CMK (cell line): ENCODE measurements at regions not wholly inside any gene's neighbourhood (a gene's known extent, or its start where the extent isn't known, plus 50 kb on each side); places are given as distances from the start of the nearest gene placed in this dataset.

Source experiments
- DNase-seq: peaks from one replicate; pipeline ENCODE4 v3.0.0-alpha.2; 2010; ENCODE audit warnings: low read depth

DNA sequence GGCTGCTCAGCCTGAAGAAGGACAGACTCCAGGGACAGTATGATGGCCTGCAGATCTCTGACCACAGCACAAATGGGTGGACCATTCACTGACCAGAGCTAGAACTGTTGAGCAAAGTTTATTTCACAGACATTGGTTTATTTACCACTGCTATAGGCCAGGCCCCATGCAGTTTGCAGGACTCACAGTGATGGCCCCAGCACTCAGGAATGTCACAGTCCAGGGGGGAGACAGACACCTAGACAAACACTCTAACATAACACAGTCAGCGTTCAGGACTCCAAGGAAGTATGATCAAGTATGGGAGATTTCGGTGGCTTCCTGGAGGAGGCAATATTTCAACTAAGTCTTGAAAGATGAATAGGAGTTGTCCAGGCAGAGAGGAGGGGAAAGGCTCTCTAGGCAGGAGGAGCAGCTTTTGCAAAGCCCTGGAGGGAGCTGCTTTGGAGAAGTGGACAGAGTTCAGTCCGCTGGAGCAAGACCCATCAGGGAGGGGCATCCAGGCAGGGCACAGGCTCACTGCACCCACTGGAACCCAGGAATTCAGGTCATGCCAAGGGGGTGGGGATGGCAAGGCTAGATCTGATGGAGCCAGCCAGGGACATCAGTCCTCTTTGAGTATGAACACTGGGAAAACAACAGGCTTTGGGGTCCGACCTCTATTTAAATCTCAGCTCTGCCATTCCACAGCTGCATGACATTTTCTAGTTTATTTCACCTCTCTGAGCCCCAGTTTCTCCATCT lies 454.3 kb downstream of the MATN1 start:
- no peak for DNase-seq

DNA sequence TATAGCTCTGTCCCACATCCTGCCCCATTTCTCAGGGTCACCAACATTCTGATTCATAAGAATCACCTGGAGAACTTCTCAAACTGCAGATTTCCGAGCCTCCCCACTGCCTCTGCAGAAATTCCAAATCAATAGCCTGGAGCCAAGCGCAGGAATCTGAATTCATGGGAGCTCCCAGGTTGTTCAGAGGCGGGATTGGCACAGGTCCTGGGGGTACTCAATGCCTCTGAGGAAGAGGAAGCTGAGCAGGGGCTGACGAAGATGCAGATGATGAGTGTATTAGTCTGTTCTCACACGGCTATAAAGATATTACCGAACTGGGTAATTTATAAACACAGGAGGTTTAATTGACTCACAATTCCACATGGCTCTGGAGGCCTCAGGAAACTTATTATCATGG lies 455.5 kb downstream of the MATN1 start:
- DNase-seq = no peak

DNA sequence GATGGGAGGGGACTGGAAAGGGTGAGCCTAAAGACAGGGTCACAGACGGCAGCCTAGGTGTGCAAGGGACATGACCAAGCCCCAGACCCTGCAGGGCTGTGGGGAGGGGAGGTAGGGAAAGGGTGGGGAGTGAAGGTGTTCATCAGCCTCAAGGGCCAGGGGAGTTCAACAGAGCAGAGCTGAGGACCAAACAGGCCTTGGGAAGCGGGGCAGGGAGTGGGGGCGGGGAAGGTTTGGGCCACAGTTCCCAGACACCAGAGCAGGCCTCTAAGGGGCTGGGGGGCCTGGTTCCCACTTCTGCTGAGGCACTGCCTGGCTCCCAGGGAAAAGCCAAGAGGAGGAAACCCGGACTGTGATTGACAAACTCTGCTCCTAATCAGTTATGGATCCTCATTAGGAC lies 456.3 kb downstream of the MATN1 start:
- DNase-seq = no peak

- DNase-seq = no peak
These were observed 458.0 kb downstream of the MATN1 start for GRCh38 chr1:30265127-30266070.

- DNase-seq = no peak
These were observed 458.7 kb downstream of the MATN1 start for GRCh38 chr1:30264672-30265025.

- DNase-seq = no peak
These were observed 459.3 kb downstream of the MATN1 start for GRCh38 chr1:30263888-30264671.

DNA sequence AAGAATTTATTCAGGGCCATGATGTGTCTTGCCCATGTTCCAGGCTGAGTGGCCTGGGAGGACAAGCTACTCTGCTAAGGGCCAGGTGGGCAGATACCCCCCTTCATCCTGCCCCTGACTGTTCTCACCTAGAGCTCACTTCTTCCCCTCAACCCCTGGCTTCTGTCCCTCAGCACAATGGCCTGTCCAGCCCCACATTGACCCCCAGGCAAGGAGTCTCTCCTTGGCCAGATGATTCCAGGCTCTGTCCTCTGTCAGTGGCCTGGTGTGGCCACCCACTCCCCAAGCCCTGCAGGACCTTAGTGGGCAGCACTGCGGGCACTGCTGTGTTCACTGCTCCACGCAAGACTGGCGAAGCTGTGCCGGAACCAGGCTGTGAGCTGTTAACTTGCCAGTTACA lies 460.0 kb downstream of the MATN1 start:
- no peak for DNase-seq

DNA sequence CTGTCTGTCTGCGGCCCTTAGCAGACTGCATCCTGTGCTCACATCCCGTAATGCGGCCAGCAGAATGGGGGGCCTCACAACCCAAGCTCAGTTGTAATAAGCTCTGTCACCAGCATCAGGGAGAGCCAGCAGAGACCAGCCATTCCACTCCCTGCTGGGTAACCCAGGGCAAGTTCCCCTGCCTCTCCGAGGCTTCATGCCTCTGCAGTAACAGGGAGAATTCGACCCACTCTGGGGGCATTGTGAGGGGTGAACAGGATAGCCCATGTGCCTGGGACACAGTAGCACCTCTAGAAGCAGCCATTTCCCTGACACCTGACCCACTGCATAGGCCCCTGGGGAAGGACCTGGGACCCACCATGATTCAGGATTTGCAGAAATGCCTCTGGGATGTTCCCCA lies 461.2 kb downstream of the MATN1 start:
- DNase-seq = no peak

- DNase-seq = no peak
These were observed 463.1 kb downstream of the MATN1 start for GRCh38 chr1:30260318-30260717.

- no peak for DNase-seq
These were observed 463.8 kb downstream of the MATN1 start for GRCh38 chr1:30259631-30260030.

DNA sequence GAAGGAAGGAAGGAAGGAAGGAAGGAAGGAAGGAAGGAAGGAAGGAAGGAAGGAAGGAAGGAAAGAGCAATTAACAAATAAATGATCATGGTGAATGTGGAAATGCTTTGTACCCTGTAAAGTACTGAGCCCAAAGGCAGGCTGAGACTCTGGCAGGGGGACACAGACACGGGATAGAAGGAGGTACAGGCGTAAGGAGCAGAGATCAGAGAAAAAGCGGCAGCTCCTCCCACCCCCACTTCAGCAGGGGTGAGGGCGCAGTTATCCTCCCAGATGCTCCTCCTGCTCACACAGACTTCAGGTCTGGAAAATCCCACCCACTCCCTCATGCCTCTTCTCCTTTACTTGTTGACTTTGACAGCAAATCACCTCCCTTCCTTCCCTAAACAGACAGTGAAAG lies 464.5 kb downstream of the MATN1 start:
- DNase-seq = no peak

DNA sequence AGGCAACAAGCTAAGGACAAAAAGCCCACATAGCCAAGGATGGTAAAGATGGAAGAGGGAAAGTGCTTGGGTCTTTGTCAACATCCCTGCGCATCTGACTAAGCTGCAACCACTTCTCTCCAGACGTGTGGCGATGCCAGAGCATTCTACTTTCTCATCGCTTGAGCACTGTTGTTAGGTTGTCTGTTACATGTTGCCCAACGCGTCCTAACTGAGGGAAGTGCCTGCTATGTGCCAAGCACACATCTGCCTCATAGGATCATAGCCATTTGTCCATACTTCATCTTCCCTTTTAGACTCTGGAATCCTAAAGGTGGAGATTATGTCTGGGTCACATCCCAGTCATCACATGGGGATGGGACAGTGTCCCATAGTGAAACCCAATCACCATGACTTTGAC lies 464.9 kb downstream of the MATN1 start:
- no peak for DNase-seq

DNA sequence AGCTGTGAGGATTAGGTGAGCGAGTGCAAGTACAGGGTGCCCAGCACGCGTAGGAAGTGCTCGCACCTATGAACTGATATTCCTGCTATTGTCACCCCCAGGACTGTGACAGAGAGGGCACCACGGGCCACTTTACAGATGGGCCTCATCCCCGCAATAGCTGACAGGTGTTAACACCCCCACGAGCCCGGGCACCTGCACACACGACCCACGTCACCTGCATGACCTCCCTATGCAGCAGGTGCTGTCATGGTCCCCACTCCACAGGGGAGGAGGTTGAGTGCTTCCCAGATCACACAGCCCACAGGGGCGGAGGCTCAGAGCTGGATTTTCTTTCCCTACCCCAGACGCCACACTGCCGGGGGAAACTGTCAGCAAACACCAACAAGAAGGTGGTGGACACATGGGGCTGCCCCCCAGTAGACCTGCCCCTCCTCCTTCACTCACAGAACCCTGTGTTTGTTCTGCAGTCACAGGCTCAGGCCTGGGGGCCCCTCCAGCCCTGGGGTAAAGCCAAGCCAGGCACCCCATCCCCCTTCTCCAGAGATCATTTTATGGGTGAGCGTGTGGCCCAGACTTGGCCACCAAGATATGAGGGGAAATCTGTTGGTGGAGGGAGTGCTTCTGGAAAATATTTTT lies 465.5 kb downstream of the MATN1 start:
- no peak for DNase-seq

GRCh38 chr1:30257322-30257721 lies 466.1 kb downstream of the MATN1 start:
- no peak for DNase-seq

GRCh38 chr1:30256911-30257310 lies 466.5 kb downstream of the MATN1 start:
- no peak for DNase-seq

DNA sequence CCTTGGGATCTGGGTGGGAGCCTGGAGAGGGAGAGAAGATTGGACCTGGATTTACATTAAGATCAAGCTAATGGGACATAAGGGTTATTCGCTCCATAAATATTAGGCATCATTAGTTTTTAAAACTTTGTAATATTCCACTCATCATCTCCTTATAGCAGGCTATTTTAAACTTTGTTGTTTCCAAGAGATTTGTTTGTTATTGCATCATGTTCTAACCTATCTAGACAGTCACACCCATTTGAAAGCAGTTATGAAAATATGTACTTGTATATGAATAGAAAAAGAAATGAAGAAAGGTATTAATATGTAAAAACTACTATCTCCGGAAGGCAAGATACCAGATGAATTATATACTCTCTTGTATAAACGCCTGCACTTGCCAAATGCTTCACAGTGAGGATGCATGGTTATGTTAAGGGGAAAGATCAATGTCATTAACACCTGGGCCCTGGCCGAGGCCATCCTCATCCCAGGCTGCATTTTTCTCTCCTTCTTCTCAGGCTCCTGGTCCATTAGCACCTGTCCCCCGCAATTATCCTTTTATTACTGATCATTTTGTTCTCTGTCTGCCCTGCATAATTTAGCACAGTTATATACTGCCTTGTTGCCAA lies 468.2 kb downstream of the MATN1 start:
- DNase-seq = no peak

- DNase-seq = no peak
These were observed 469.5 kb downstream of the MATN1 start for GRCh38 chr1:30253807-30254440.

- no peak for DNase-seq
These were observed 470.0 kb downstream of the MATN1 start for GRCh38 chr1:30253361-30253760.

- no peak for DNase-seq
These were observed 472.2 kb downstream of the MATN1 start for GRCh38 chr1:30250984-30251850.

DNA sequence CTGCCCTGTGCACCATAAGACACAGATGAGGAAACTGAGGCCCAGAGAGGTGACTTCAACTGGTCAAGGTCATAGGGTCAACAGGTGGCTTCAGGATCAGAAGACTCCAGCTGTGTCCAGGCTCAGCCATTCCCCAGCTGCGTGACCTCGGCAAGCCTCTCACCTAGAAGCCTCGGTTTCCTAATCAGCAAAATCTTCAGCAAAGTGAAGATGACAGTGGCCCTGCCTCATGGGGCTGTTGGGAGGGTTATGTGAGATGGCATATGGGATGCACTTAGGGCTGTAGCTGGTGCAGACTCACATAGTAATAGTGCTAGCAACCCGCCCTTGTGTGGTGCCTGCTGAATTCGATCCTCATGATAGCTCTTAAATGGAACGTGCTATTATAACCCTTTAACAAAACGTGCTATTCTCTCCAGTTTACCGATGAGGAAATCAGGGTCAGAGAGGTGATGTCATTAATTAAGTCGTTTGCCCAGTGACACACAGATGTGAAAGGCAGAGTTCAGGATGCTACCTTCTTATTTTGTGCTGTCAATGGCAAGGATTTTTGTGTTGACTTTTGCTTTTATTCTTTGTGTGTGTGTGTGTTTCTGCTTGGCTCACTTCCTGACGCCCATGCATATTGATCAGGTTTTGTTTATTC lies 472.9 kb downstream of the MATN1 start:
- no peak for DNase-seq
